T-cell (primary cell): ENCODE measurements at regions not wholly inside any gene's neighbourhood (a gene's known extent, or its start where the extent isn't known, plus 50 kb on each side); places are given as distances from the start of the nearest gene placed in this dataset.

Experiments
- ATAC-seq, 4 experiments: fragments of 200-7000 bp in 3 of 4; fragments of 150-1000 bp in 1 of 4; cut with Tn5 transposase; replicated peaks in 1 of 4; 1 replicate in 3 of 4; 2 replicates in 1 of 4; pipeline ENCODE4 v1.10.0; 2021; ENCODE audit warnings: moderate library complexity in 3 of 4, mild to moderate bottlenecking in 2 of 4, moderate number of reproducible peaks in 1 of 4
- CTCF ChIA-PET, 2 donors: fragments of 300-600 bp; sonication (Branson Sonifier 250); formaldehyde crosslinking; loops; one replicate each; lab custom pipeline; 2022; ENCODE audit warnings: antibody characterized with exemption in 2 of 2; lab: Charles Lee
- POLR2A ChIA-PET, 2 donors: fragments of 300-600 bp; sonication (Branson Sonifier 250); formaldehyde crosslinking; loops; one replicate each; lab custom pipeline; 2022; ENCODE audit warnings: antibody characterized with exemption in 2 of 2; lab: Charles Lee
- DNase-seq, 35 experiments: peaks; one replicate each; pipeline versions ENCODE4 v3.0.0 to v3.0.0-alpha.2; 2013 to 2023
- H3K27ac ChIP-seq: one replicate; pipeline ENCODE4 v1.5.1; 2013; ENCODE audit warnings: low read length
- H3K27me3 ChIP-seq, 2 experiments: replicated peaks in 1 of 2; 1 replicate in 1 of 2; 2 replicates in 1 of 2; pipeline versions ENCODE4 v1.6.1 to v1.7.0; 2013; ENCODE audit warnings: low read length in 1 of 2, mixed read lengths in 1 of 2; ENCODE audit not compliant: control insufficient read depth in 2 of 2, insufficient read depth in 2 of 2; ENCODE audit errors: extremely low read depth in 1 of 2
- H3K36me3 ChIP-seq, 2 donors: 1 replicate in 1 of 2; 2 replicates in 1 of 2; pipeline versions ENCODE4 v1.6.1 to v1.7.0; 2013; ENCODE audit warnings: low read length in 1 of 2; ENCODE audit not compliant: control insufficient read depth in 2 of 2, insufficient read depth in 1 of 2; ENCODE audit errors: extremely low read depth in 1 of 2
- H3K4me1 ChIP-seq, 2 experiments: 1 replicate in 1 of 2; 2 replicates in 1 of 2; pipeline versions ENCODE4 v1.6.1 to v1.7.0; 2013; ENCODE audit warnings: low read length in 2 of 2, mixed read lengths in 1 of 2; ENCODE audit not compliant: insufficient read depth in 2 of 2, control insufficient read depth in 1 of 2; ENCODE audit errors: extremely low read depth in 1 of 2
- H3K4me3 ChIP-seq, 2 donors: 1 replicate in 1 of 2; 2 replicates in 1 of 2; pipeline versions ENCODE4 v1.5.1 to v1.7.0; 2013; ENCODE audit warnings: mild to moderate bottlenecking in 2 of 2, low read length in 1 of 2, moderate library complexity in 1 of 2; ENCODE audit not compliant: control insufficient read depth in 1 of 2; ENCODE audit errors: extremely low read depth in 1 of 2
- H3K9me3 ChIP-seq: 2 replicates; pipeline ENCODE4 v1.7.0; 2013
- H3K27ac Mint-ChIP-seq, 2 donors: one replicate each; pipeline ENCODE4 v1.8.0; 2020 to 2021; ENCODE audit warnings: mild to moderate bottlenecking in 2 of 2, mixed read lengths in 2 of 2
- H3K27me3 Mint-ChIP-seq, 2 donors: one replicate each; pipeline ENCODE4 v1.8.0; 2021 to 2022; ENCODE audit warnings: mixed read lengths in 2 of 2
- H3K36me3 Mint-ChIP-seq: one replicate; pipeline ENCODE4 v1.8.0; 2021; ENCODE audit warnings: mixed read lengths
- H3K4me1 Mint-ChIP-seq, 3 donors: one replicate each; pipeline ENCODE4 v1.8.0; 2020 to 2022; ENCODE audit warnings: mixed read lengths in 3 of 3, mild to moderate bottlenecking in 1 of 3
- H3K4me3 Mint-ChIP-seq, 3 donors: one replicate each; pipeline ENCODE4 v1.8.0; 2020 to 2022; ENCODE audit warnings: mild to moderate bottlenecking in 3 of 3, mixed read lengths in 3 of 3, moderate library complexity in 3 of 3
- H3K9me3 Mint-ChIP-seq, 3 donors: one replicate each; pipeline ENCODE4 v1.8.0; 2020 to 2022; ENCODE audit warnings: mixed read lengths in 3 of 3
- WGBS: methylation state at CpG from one replicate; pipeline ENCODE4 v1.1.5; 2013; ENCODE audit warnings: missing lambda C conversion rate; ENCODE audit not compliant: insufficient coverage; 5-methylcytosine and 5-hydroxymethylcytosine counted together

DNA sequence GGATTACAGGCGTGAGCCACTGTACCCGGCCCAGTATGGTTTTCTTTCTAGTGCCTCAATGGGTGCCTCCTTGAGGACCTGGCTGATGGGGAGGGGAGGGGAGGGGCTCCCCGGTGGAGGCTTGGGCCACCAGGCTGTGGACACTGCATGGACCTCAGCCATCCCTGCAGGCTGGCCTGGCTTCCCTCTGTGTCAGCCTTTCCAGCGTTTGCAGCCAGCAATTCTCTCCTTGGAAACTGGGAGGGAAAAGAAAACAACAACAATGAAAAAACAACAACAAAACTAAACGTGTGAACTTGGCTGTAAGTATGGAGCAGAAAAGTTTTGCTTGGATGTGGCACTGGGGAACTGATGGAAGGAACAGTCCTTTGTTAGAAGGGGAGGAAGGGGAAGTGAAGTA is 159.3 kb downstream of the GLI2 start:
- no peaks in the 10 kb centered on the region for H3K4me1 ChIP-seq
- Mint-ChIP-seq H3K36me3 (no peaks in the 10 kb centered on the region), H3K27ac (no peak overlapping the region), H3K4me3 (no peak overlapping the region), H3K4me1 (no peaks in the 10 kb centered on the region), H3K9me3 (no peaks in the 10 kb centered on the region), H3K27me3 (no peaks in the 10 kb centered on the region)
- H3K27ac ChIP-seq: no peak overlapping the region
- ChIA-PET POLR2A (no interaction called here), CTCF (no interaction called here)
- no peak overlapping the region for H3K4me3 ChIP-seq
- H3K27me3 ChIP-seq: peaks cover 0 to 13% of the 10 kb centered on the region in 2 experiments
- no peaks in the 10 kb centered on the region for H3K36me3 ChIP-seq
- no peaks in the 10 kb centered on the region for H3K9me3 ChIP-seq
- WGBS: 93% methylated on average over 2 of the region's 5 CpGs
- no peak for DNase-seq
- ATAC-seq: no peak

- no peaks in the 10 kb centered on the region for H3K9me3 Mint-ChIP-seq
- peaks cover 0 to 10% of the 10 kb centered on the region in 2 experiments for H3K27me3 ChIP-seq
- no peaks in the 10 kb centered on the region for H3K4me1 Mint-ChIP-seq
- no peak overlapping the region for H3K4me3 ChIP-seq
- ATAC-seq: no peak
- H3K36me3 ChIP-seq: no peaks in the 10 kb centered on the region
- H3K27ac ChIP-seq: no peak overlapping the region
- ChIA-PET CTCF (no interaction called here), POLR2A (no interaction called here)
- DNase-seq: no peak
- no peaks in the 10 kb centered on the region for H3K36me3 Mint-ChIP-seq
- 43% methylated on average over 1 of the region's 3 CpGs for WGBS
- no peaks in the 10 kb centered on the region for H3K9me3 ChIP-seq
- H3K27me3 Mint-ChIP-seq: no peaks in the 10 kb centered on the region
- no peak overlapping the region for H3K4me3 Mint-ChIP-seq
- H3K27ac Mint-ChIP-seq: no peak overlapping the region
- no peaks in the 10 kb centered on the region for H3K4me1 ChIP-seq
Measured at GRCh38 chr2:120896126-120896525, 160.5 kb downstream of the GLI2 start.

- Mint-ChIP-seq H3K4me1 (no peaks in the 10 kb centered on the region), H3K36me3 (no peaks in the 10 kb centered on the region), H3K9me3 (no peaks in the 10 kb centered on the region), H3K4me3 (no peak overlapping the region), H3K27ac (no peak overlapping the region), H3K27me3 (no peaks in the 10 kb centered on the region)
- Histone ChIP-seq H3K27ac (no peak overlapping the region), H3K4me1 (no peaks in the 10 kb centered on the region), H3K4me3 (no peak overlapping the region), H3K36me3 (no peaks in the 10 kb centered on the region), H3K27me3 (peaks cover 0 to 10% of the 10 kb centered on the region in 2 experiments), H3K9me3 (no peaks in the 10 kb centered on the region)
- ChIA-PET POLR2A (no interaction called here), CTCF (interaction anchor here in 1 of 2 donors (0.6 kb wide), 1 partner anchor 1660 kb away, joined by 5 read pairs; no protein-coding TSS in a partner anchor)
- ATAC-seq (no peak), DNase-seq (no peak)
- 71% methylated on average over 3 of the region's 9 CpGs for WGBS
Measured at GRCh38 chr2:120896901-120897300, 161.2 kb downstream of the GLI2 start.

DNA sequence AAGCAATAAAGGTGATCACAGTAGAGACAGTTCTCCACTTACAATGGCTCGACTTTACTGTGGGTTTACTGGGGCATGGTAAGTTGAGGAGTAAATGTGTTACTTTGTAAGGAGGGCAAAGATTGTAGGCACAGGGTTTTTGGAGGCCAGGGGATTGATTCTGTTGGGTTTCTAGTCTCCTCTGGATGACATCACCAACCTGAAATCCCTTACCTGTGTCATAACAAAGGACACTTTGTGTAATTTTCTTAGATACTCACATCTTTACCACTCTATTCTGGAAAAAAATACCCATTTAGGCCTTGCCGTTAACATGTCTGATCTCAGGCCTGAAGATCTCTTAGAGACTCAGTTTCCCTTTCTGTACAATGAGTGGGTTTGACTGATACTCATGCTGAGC is 161.7 kb downstream of the GLI2 start:
- H3K4me3 ChIP-seq: no peak overlapping the region
- Mint-ChIP-seq H3K9me3 (no peaks in the 10 kb centered on the region), H3K27ac (no peak overlapping the region), H3K27me3 (no peaks in the 10 kb centered on the region), H3K4me3 (no peak overlapping the region), H3K4me1 (no peaks in the 10 kb centered on the region), H3K36me3 (no peaks in the 10 kb centered on the region)
- H3K9me3 ChIP-seq: no peaks in the 10 kb centered on the region
- no CpG with 5 or more reads among the region's 2 CpGs for WGBS
- DNase-seq: no peak
- no peaks in the 10 kb centered on the region for H3K36me3 ChIP-seq
- ChIA-PET POLR2A (no interaction called here), CTCF (no interaction called here)
- no peak for ATAC-seq
- H3K27ac ChIP-seq: no peak overlapping the region
- no peaks in the 10 kb centered on the region for H3K4me1 ChIP-seq
- H3K27me3 ChIP-seq: peaks cover 0 to 8% of the 10 kb centered on the region in 2 experiments

- H3K27ac ChIP-seq: no peak overlapping the region
- H3K27ac Mint-ChIP-seq: no peak overlapping the region
- WGBS: 80% methylated on average over 3 of the region's 5 CpGs
- H3K27me3 ChIP-seq: peaks cover 0 to 4% of the 10 kb centered on the region in 2 experiments
- H3K4me3 ChIP-seq: no peak overlapping the region
- ChIA-PET CTCF (no interaction called here), POLR2A (no interaction called here)
- H3K4me1 Mint-ChIP-seq: no peaks in the 10 kb centered on the region
- H3K4me3 Mint-ChIP-seq: no peak overlapping the region
- H3K9me3 ChIP-seq: no peaks in the 10 kb centered on the region
- H3K36me3 ChIP-seq: no peaks in the 10 kb centered on the region
- no peaks in the 10 kb centered on the region for H3K27me3 Mint-ChIP-seq
- DNase-seq: no peak
- H3K9me3 Mint-ChIP-seq: no peaks in the 10 kb centered on the region
- no peaks in the 10 kb centered on the region for H3K4me1 ChIP-seq
- no peaks in the 10 kb centered on the region for H3K36me3 Mint-ChIP-seq
- no peak for ATAC-seq
Measured at GRCh38 chr2:120898496-120898895, 162.8 kb downstream of the GLI2 start.

- CTCF ChIA-PET: no interaction called here
- POLR2A ChIA-PET: no interaction called here
- Histone ChIP-seq H3K27ac (no peak overlapping the region), H3K36me3 (no peaks in the 10 kb centered on the region), H3K9me3 (no peaks in the 10 kb centered on the region), H3K4me1 (no peaks in the 10 kb centered on the region), H3K4me3 (no peak overlapping the region), H3K27me3 (peaks cover 0 to 4% of the 10 kb centered on the region in 2 experiments)
- ATAC-seq (no peak), DNase-seq (no peak)
- Mint-ChIP-seq H3K27me3 (no peaks in the 10 kb centered on the region), H3K4me3 (no peak overlapping the region), H3K4me1 (no peaks in the 10 kb centered on the region), H3K27ac (no peak overlapping the region), H3K9me3 (no peaks in the 10 kb centered on the region), H3K36me3 (no peaks in the 10 kb centered on the region)
- 60% methylated on average over 17 of the region's 18 CpGs for WGBS
Measured at GRCh38 chr2:120898961-120899750, 163.5 kb downstream of the GLI2 start.
